BLaER1 treated with 17β-estradiol and CSF1 and Interleukin-3, amounts not matched to agents 10 nM and 100 nM (cell line): ENCODE measurements at regions not wholly inside any gene's neighbourhood (a gene's known extent, or its start where the extent isn't known, plus 50 kb on each side); places are given as distances from the start of the nearest gene placed in this dataset.

Source experiments
- H3K27ac ChIP-seq, 11 experiments: shearing (Covaris generic); formaldehyde crosslinking; 2 replicates each; pipeline ENCODE4 v1.8.1; 2022
- H3K27me3 ChIP-seq, 11 experiments: shearing (Covaris generic); formaldehyde crosslinking; 2 replicates each; pipeline ENCODE4 v1.8.1; 2022
- H3K36me3 ChIP-seq, 11 experiments: shearing (Covaris generic); formaldehyde crosslinking; 2 replicates each; pipeline ENCODE4 v1.8.1; 2022
- H3K4me1 ChIP-seq, 10 experiments: shearing (Covaris generic); formaldehyde crosslinking; 2 replicates each; pipeline ENCODE4 v1.8.1; 2022
- H3K4me2 ChIP-seq, 11 experiments: shearing (Covaris generic); formaldehyde crosslinking; 2 replicates each; pipeline ENCODE4 v1.8.1; 2022
- H3K4me3 ChIP-seq, 10 experiments: shearing (Covaris generic); formaldehyde crosslinking; 2 replicates each; pipeline ENCODE4 v1.8.1; 2022
- H3K9ac ChIP-seq, 11 experiments: shearing (Covaris generic); formaldehyde crosslinking; 2 replicates each; pipeline ENCODE4 v1.8.1; 2022
- H3K9me3 ChIP-seq, 11 experiments: shearing (Covaris generic); formaldehyde crosslinking; replicated peaks in 1 of 11; 2 replicates each; pipeline ENCODE4 v1.8.1; 2022
- H4K20me1 ChIP-seq, 11 experiments: shearing (Covaris generic); formaldehyde crosslinking; 2 replicates each; pipeline ENCODE4 v1.8.1; 2022
- Cebpa-rat ChIP-seq, 11 experiments: shearing (Covaris generic); IDR thresholded peaks; 2 replicates each; pipeline ENCODE4 v1.8.1; 2022

DNA sequence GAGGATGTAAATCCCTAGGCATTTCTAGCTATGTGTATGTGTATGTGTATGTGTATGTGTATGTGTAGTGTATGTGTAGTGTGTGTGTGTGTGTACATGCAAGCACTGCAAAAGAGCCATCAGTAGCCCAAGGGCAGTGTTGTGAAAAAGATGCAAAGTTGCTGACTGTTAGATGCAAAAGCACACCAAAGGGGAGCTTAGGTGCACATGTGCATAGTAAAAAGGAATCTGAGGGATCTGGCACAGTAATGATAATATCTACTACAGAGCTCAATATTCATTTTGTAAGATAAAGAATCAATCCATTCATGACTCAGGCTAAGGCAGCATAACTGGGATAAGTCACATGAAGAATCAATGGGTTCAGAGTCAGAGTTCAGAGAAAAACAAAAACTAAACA is 80.2 kb downstream of the TMEM47 start:
- peaks cover 64 to 96% (median 90%) of the 10 kb centered on the region in 11 experiments for H3K27me3 ChIP-seq
- no peak overlapping the region for H3K4me3 ChIP-seq
- H3K9ac ChIP-seq = no peak overlapping the region
- H4K20me1 ChIP-seq = no peaks in the 10 kb centered on the region; a peak in 2 of 22 replicates
- H3K27ac ChIP-seq = no peak overlapping the region
- H3K4me2 ChIP-seq = no peak overlapping the region
- H3K36me3 ChIP-seq = no peaks in the 10 kb centered on the region
- no peaks in the 10 kb centered on the region for H3K4me1 ChIP-seq
- 0 out of 22 replicates have a peak, but pooled peaks cover 0 to 1% (median 0%) of the 10 kb centered on the region in 11 experiments for H3K9me3 ChIP-seq
- TF ChIP-seq Cebpa-rat (IDR thresholded peaks at IDR 0.05) = no peak

DNA sequence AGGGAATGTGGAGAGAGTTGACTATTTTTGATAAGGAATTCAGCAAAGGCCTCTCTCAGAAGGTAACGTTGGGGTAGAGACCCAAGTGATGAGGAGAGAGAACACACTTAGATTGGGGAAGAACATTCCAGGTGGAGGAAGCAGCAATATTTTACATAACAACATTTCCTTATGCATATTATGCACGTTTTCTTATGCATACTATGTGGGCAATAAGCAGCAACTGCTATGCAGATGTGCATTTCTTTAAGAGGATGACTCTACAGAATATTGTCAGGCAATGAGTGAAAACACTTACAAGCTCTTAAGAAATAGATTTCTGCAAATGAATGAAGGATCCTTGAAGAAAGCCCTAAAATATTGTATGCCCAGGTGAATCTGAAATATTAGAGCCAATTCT is 91.1 kb downstream of the TMEM47 start:
- Histone ChIP-seq H3K4me1 (no peaks in the 10 kb centered on the region), H3K4me3 (no peak overlapping the region), H3K4me2 (no peak overlapping the region), H3K27ac (no peak overlapping the region), H3K36me3 (no peaks in the 10 kb centered on the region), H3K27me3 (peaks cover 65 to 98% (median 96%) of the 10 kb centered on the region in 11 experiments), H3K9me3 (peaks cover 9 to 24% (median 19%) of the 10 kb centered on the region in 11 experiments), H3K9ac (no peak overlapping the region), H4K20me1 (no peaks in the 10 kb centered on the region; a peak in 1 of 22 replicates)
- no peak for TF ChIP-seq Cebpa-rat (IDR thresholded peaks at IDR 0.05)

DNA sequence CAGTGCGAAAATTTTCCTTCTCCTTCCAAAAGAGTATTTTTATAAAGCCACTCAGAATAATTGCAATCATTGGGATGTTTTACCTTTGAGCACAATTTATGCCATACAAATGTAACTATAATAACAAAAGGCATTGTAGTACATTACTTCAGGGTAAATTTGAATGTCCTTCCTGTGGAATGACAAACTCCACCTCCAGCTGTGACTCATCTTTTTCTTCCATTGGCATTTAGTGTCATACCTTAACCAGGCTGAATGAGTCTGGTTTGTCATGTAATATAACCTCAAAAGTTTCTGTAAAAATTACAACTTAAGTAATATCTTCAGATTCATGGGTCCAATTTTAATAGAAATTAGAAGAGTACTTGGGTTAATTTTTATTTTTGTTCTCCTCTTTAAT is 93.3 kb downstream of the TMEM47 start:
- Histone ChIP-seq H3K4me2 (no peak overlapping the region), H3K27ac (no peak overlapping the region), H3K36me3 (no peaks in the 10 kb centered on the region), H4K20me1 (no peaks in the 10 kb centered on the region; a peak in 1 of 22 replicates), H3K27me3 (peaks cover 78 to 99% (median 97%) of the 10 kb centered on the region in 11 experiments), H3K4me1 (peaks cover 0 to 8% (median 2%) of the 10 kb centered on the region in 10 experiments; a peak in 5 of 20 replicates), H3K9ac (no peak overlapping the region), H3K4me3 (no peak overlapping the region), H3K9me3 (peaks cover 4 to 29% (median 13%) of the 10 kb centered on the region in 11 experiments)
- TF ChIP-seq Cebpa-rat (IDR thresholded peaks at IDR 0.05) = no peak

DNA sequence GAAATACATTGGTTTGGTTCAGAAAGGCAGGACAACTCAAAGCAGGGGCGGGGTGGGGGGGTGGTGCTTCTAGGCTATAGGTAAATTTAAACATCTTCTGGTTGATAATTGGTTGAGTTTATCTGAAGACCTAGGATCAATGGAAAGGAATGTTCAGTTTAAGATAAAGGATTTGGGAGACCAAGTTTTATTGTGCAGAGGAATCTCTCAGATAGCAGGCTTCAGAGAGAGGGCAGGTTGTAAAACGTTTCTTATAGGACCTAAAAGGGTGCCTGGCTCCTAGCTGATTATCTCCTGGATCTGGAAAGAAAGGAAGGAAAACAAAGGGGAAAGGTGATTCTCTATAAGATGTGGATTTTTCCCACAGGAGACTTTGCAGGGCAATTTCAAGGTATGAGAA is 94.0 kb downstream of the TMEM47 start:
- H3K4me1 ChIP-seq = peaks cover 0 to 8% (median 2%) of the 10 kb centered on the region in 10 experiments; a peak in 5 of 20 replicates
- peaks cover 80 to 100% (median 99%) of the 10 kb centered on the region in 11 experiments for H3K27me3 ChIP-seq
- no peaks in the 10 kb centered on the region; a peak in 1 of 22 replicates for H4K20me1 ChIP-seq
- H3K36me3 ChIP-seq = no peaks in the 10 kb centered on the region
- H3K9ac ChIP-seq = no peak overlapping the region
- H3K4me3 ChIP-seq = no peak overlapping the region
- H3K27ac ChIP-seq = no peak overlapping the region
- H3K9me3 ChIP-seq = peaks cover 0 to 28% (median 8%) of the 10 kb centered on the region in 11 experiments; a peak in 15 of 22 replicates
- H3K4me2 ChIP-seq = no peak overlapping the region
- TF ChIP-seq Cebpa-rat (IDR thresholded peaks at IDR 0.05) = no peak

DNA sequence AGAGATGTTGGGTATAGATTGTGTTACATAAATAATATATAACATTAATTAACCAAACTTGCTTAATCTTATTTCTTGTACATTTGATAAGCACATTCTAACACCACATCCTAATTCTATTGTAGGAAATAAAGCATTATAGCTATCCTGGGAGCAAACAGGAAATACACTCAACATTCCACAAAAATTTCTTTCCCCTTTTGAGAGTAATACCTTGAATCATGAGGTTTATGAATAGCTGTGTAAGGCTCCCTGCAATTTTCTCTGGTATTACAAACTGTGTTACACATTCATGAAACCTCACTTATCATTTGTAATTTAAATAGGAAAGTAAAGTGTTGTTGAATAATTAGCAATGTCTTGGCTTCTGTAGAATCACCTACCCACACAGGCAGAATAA is 95.1 kb downstream of the TMEM47 start:
- H3K9me3 ChIP-seq = peaks cover 0 to 30% (median 8%) of the 10 kb centered on the region in 11 experiments; a peak in 14 of 22 replicates
- TF ChIP-seq Cebpa-rat (IDR thresholded peaks at IDR 0.05) = no peak
- peaks cover 0 to 8% (median 2%) of the 10 kb centered on the region in 10 experiments; a peak in 5 of 20 replicates for H3K4me1 ChIP-seq

DNA sequence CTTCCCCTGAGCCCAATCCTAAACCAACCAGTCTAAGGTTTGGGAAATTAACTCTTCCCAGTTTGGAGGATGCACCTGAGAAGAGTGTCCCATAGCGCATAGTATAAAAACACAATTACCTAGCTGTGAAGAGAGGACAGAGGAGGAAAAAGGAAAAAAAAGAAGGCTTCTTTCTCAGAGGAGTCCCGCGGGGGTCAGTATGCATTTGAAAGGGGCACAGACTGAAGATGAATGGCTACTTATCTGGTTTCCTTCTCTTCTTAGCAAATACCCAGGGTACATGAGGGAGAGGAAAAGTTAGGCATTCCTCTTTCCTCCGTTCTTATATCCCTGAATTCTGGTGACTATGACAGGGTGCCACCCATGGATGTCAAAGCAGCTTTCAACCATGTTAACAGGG is 96.9 kb downstream of the TMEM47 start:
- Histone ChIP-seq H3K4me2 (no peak overlapping the region), H3K4me3 (no peak overlapping the region), H3K27ac (peak overlapping the region in 9 of 11 experiments; percentile 14 to 70 (median 61); a peak in 14 of 22 replicates), H3K4me1 (peaks cover 0 to 8% (median 2%) of the 10 kb centered on the region in 10 experiments; a peak in 5 of 20 replicates), H3K9me3 (peaks cover 0 to 46% (median 8%) of the 10 kb centered on the region in 11 experiments; a peak in 15 of 22 replicates), H3K9ac (no peak overlapping the region), H3K27me3 (peaks cover 85 to 100% (median 98%) of the 10 kb centered on the region in 11 experiments), H3K36me3 (no peaks in the 10 kb centered on the region), H4K20me1 (no peaks in the 10 kb centered on the region)
- TF ChIP-seq Cebpa-rat (IDR thresholded peaks at IDR 0.05) = no peak

More for the DNA sequence above, 95.1 kb downstream of the TMEM47 start:
- Histone ChIP-seq H3K4me3 (no peak overlapping the region), H3K27me3 (peaks cover 86 to 100% (median 98%) of the 10 kb centered on the region in 11 experiments), H3K9ac (no peak overlapping the region), H4K20me1 (no peaks in the 10 kb centered on the region; a peak in 1 of 22 replicates), H3K4me2 (no peak overlapping the region), H3K27ac (no peak overlapping the region), H3K36me3 (no peaks in the 10 kb centered on the region)

DNA sequence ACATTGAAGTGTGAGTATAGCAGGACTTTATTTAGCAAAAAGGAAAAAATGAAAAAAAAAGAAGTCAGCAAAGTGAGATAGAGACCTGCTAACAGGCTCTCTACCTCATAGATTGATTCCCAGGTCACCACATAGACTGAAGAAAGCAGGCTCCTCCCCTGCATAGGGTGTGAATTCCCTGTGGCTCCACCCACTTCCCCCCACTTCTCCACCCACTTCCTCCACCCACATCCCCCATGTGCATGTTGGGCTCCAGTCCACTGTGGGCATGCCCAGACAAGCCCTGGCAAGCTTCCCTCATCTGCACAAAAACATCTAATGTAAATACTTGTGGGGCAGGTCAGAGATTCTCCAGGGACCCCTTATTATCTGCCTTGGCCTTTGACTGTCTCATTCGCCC is 97.8 kb downstream of the TMEM47 start:
- Histone ChIP-seq H3K9ac (peak overlapping the region in 1 of 11 experiments; percentile 34; a peak in 3 of 22 replicates), H3K27ac (peak overlapping the region in 10 of 11 experiments; percentile 14 to 70 (median 60); a peak in 18 of 22 replicates)

DNA sequence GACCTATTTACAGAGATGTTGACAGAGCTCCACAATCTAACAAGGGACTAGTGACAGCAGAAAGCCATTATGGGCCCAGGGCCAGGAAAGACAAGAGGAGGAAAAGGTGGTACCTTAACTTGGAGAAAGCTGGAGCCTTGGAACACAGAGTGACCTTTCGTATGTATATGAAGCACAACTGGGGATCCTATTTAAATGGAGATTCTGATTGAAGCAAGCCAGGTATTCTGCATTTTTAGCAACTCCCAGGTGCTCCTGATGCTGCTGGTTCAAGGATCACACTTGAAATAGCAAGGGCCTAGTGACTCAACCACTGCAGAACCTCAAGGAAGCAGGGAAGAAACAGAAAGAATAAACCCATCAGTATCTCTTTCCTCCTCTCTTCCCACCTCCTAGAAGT is 99.4 kb downstream of the TMEM47 start:
- H3K27me3 ChIP-seq = peaks cover 89 to 100% (median 98%) of the 10 kb centered on the region in 11 experiments
- peaks cover 0 to 51% (median 8%) of the 10 kb centered on the region in 11 experiments; a peak in 15 of 22 replicates for H3K9me3 ChIP-seq
- TF ChIP-seq Cebpa-rat (IDR thresholded peaks at IDR 0.05) = no peak
- H3K4me1 ChIP-seq = peaks cover 0 to 8% (median 2%) of the 10 kb centered on the region in 10 experiments; a peak in 5 of 20 replicates
- H3K9ac ChIP-seq = no peak overlapping the region
- no peak overlapping the region for H3K4me3 ChIP-seq
- no peaks in the 10 kb centered on the region for H3K36me3 ChIP-seq
- H4K20me1 ChIP-seq = no peaks in the 10 kb centered on the region
- H3K27ac ChIP-seq = no peak overlapping the region
- H3K4me2 ChIP-seq = no peak overlapping the region

More for the DNA sequence above, 97.8 kb downstream of the TMEM47 start:
- H4K20me1 ChIP-seq = no peaks in the 10 kb centered on the region
- peak overlapping the region in 7 of 11 experiments; percentile 7 to 31 (median 28); a peak in 7 of 22 replicates for H3K4me2 ChIP-seq
- no peak overlapping the region for H3K4me3 ChIP-seq
- TF ChIP-seq Cebpa-rat (IDR thresholded peaks at IDR 0.05) = no peak
- peaks cover 0 to 51% (median 8%) of the 10 kb centered on the region in 11 experiments; a peak in 15 of 22 replicates for H3K9me3 ChIP-seq
- peaks cover 0 to 8% (median 2%) of the 10 kb centered on the region in 10 experiments; a peak in 5 of 20 replicates for H3K4me1 ChIP-seq
- H3K27me3 ChIP-seq = peaks cover 89 to 100% (median 99%) of the 10 kb centered on the region in 11 experiments
- no peaks in the 10 kb centered on the region for H3K36me3 ChIP-seq

DNA sequence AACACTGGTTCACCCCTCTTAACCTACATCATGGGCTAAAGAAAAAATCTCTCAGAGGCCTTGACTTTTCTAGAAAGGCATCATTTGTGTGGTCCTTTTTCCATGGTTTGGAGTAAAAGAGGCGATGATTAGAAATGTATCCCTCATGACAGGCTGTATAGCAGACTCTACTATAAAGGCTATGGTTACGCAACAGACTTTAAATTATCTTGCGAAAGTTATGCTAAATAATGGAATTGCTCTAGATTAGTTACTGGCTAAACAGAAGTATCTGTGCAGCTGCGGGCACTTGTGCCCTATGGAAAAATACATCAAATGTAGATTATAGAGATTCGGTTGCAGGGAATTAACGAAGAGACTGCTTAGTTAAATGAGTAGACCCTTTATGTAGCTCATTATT is 101.6 kb downstream of the TMEM47 start:
- H3K27ac ChIP-seq = no peak overlapping the region
- TF ChIP-seq Cebpa-rat (IDR thresholded peaks at IDR 0.05) = peak in 4 of 11 experiments; percentile 29 to 58 (median 41); a peak in 4 of 22 replicates
- no peak overlapping the region for H3K4me2 ChIP-seq
- H3K27me3 ChIP-seq = peaks cover 91 to 100% (median 98%) of the 10 kb centered on the region in 11 experiments
- H3K4me3 ChIP-seq = no peak overlapping the region
- no peak overlapping the region for H3K9ac ChIP-seq
- no peaks in the 10 kb centered on the region for H3K36me3 ChIP-seq
- peaks cover 0 to 8% (median 2%) of the 10 kb centered on the region in 10 experiments; a peak in 5 of 20 replicates for H3K4me1 ChIP-seq
- H3K9me3 ChIP-seq = peaks cover 0 to 59% (median 8%) of the 10 kb centered on the region in 11 experiments; a peak in 16 of 22 replicates
- no peaks in the 10 kb centered on the region for H4K20me1 ChIP-seq
